Thyroid gland (tissue), 4 donors: ENCODE measurements at regions not wholly inside any gene's neighbourhood (a gene's known extent, or its start where the extent isn't known, plus 50 kb on each side); places are given as distances from the start of the nearest gene placed in this dataset.

ENCODE experiments used
- POLR2A ChIP-seq, 2 donors: fragments of 450-650 bp; IDR thresholded peaks; one replicate each; pipeline ENCODE4 v1.6.1; 2017; ENCODE audit warnings: antibody characterized with exemption in 2 of 2, mild to moderate bottlenecking in 2 of 2, moderate library complexity in 1 of 2
- TF ChIP-seq, protein P1 (sequence below), 6 experiments: fragments of 200-600 bp in 3 of 6; fragments of 450-650 bp in 3 of 6; sonication (generic) in 3 of 6; IDR thresholded peaks; one replicate each; pipeline ENCODE4 v1.5.1; 2016 to 2019; ENCODE audit warnings: antibody characterized with exemption in 6 of 6, mild to moderate bottlenecking in 2 of 6, inconsistent platforms in 1 of 6, moderate library complexity in 1 of 6

GRCh38 chr18:32553174-32553573 is 82.5 kb upstream of the GAREM1 start:
- TF ChIP-seq, protein P1, sequence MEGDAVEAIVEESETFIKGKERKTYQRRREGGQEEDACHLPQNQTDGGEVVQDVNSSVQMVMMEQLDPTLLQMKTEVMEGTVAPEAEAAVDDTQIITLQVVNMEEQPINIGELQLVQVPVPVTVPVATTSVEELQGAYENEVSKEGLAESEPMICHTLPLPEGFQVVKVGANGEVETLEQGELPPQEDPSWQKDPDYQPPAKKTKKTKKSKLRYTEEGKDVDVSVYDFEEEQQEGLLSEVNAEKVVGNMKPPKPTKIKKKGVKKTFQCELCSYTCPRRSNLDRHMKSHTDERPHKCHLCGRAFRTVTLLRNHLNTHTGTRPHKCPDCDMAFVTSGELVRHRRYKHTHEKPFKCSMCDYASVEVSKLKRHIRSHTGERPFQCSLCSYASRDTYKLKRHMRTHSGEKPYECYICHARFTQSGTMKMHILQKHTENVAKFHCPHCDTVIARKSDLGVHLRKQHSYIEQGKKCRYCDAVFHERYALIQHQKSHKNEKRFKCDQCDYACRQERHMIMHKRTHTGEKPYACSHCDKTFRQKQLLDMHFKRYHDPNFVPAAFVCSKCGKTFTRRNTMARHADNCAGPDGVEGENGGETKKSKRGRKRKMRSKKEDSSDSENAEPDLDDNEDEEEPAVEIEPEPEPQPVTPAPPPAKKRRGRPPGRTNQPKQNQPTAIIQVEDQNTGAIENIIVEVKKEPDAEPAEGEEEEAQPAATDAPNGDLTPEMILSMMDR (IDR thresholded peaks at IDR 0.05), result no peak
- no peak for TF ChIP-seq POLR2A (IDR thresholded peaks at IDR 0.05)
